GM19240 (cell line): ENCODE measurements at regions not wholly inside any gene's neighbourhood (a gene's known extent, or its start where the extent isn't known, plus 50 kb on each side); places are given as distances from the start of the nearest gene placed in this dataset.
A peak's percentile ranks its signal among the peaks of the same experiment; 100 is the strongest.

ENCODE experiments used
- DNase-seq: peaks from one replicate; pipeline ENCODE4 v3.0.0; 2011; ENCODE audit warnings: low spot score; ENCODE audit not compliant: insufficient read length

- no peak for DNase-seq
Observed at GRCh38 chr6:44016131-44016870, 111.0 kb downstream of the MRPL14 start.

- no peak for DNase-seq
Observed at GRCh38 chr6:44012078-44012493, 115.2 kb downstream of the MRPL14 start.

- DNase-seq = no peak
Observed at GRCh38 chr6:44011350-44011920, 115.8 kb downstream of the MRPL14 start.

- no peak for DNase-seq
Observed at GRCh38 chr6:44010411-44011349, 116.6 kb downstream of the MRPL14 start.

- DNase-seq = no peak
Observed at GRCh38 chr6:44009425-44010321, 117.6 kb downstream of the MRPL14 start.

GRCh38 chr6:44008821-44009370 lies 118.4 kb downstream of the MRPL14 start:
- DNase-seq = no peak

GRCh38 chr6:44007818-44008621 lies 119.2 kb downstream of the MRPL14 start:
- no peak for DNase-seq

- no peak for DNase-seq
Observed at GRCh38 chr6:44006872-44007303, 120.4 kb downstream of the MRPL14 start.

GRCh38 chr6:44006123-44006871 lies 121.0 kb downstream of the MRPL14 start:
- no peak for DNase-seq

GRCh38 chr6:44005507-44005903 lies 121.7 kb downstream of the MRPL14 start:
- DNase-seq = no peak

- DNase-seq = no peak
Observed at GRCh38 chr6:44004625-44005506, 122.4 kb downstream of the MRPL14 start.

GRCh38 chr6:44004136-44004535 lies 123.1 kb downstream of the MRPL14 start:
- no peak for DNase-seq

- no peak for DNase-seq
Observed at GRCh38 chr6:44003345-44004061, 123.7 kb downstream of the MRPL14 start.

- no peak for DNase-seq
Observed at GRCh38 chr6:44002593-44003344, 124.5 kb downstream of the MRPL14 start.

- DNase-seq = no peak
Observed at GRCh38 chr6:44002067-44002592, 125.1 kb downstream of the MRPL14 start.

- peak; percentile 45 for DNase-seq
Observed at GRCh38 chr6:44001318-44002066, 125.8 kb downstream of the MRPL14 start.
